ENCODE measurements at regions not wholly inside any gene's neighbourhood (a gene's known extent, or its start where the extent isn't known, plus 50 kb on each side); places are given as distances from the start of the nearest gene placed in this dataset.

DNA sequence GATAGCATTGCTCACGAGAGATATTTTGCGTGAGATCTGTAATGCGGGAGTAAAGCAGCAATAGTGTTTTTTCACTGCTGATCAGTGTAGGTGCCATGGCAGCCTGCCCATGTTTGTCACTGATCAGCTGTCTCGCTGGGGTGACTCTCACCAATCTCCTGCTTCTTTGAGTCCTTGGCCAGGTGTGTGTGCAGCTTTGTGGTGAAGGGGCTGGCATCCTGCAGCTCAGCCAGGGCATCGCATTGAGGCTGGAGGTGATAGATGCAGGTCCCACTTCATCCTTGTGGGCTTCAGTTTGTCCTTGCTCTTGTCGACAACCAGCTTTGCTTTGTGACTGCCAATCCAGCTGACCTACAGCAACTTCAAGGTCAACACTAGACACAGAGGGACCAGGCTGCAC is 258.3 kb upstream of the CXCR4 start:
- no peaks in the 10 kb centered on the region for H3K27me3 ChIP-seq (ENCODE audit: control insufficient read depth, extremely low read depth, insufficient read depth, low read length)
- no peaks in the 10 kb centered on the region for H3K9me3 ChIP-seq (ENCODE audit: control insufficient read depth, low read depth, low read length)
- FAIRE-seq (peak; percentile 23), DNase-seq (ENCODE audit: low read depth, low spot score) (no peak)
- no peak overlapping the region for H3K9ac ChIP-seq (ENCODE audit: control insufficient read depth, extremely low read depth, insufficient read depth, low read length)
- no peaks in the 10 kb centered on the region for H3K36me3 ChIP-seq (ENCODE audit: control insufficient read depth in 2 of 2, extremely low read depth in 1 of 2, insufficient read depth in 2 of 2, low read length in 2 of 2)
- dilution Hi-C loops (cut with MboI; ENCODE audit: extremely low pct_ligation_motif_present, low sequenced_read_pairs) = no loop called here
- H3K79me2 ChIP-seq (ENCODE audit: control insufficient read depth, insufficient read depth, low read length) = no peaks in the 10 kb centered on the region
- H3K4me3 ChIP-seq (ENCODE audit: control insufficient read depth in 2 of 3, extremely low read depth in 1 of 3, insufficient read depth in 2 of 3, low read depth in 1 of 3, low read length in 3 of 3) = no peak overlapping the region
- no peaks in the 10 kb centered on the region for H3K9me1 ChIP-seq (ENCODE audit: control insufficient read depth, extremely low read depth, insufficient read depth, low read length)
- no peak overlapping the region for H3K27ac ChIP-seq (ENCODE audit: control insufficient read depth, insufficient read depth, low read length)
- H3K4me2 ChIP-seq (ENCODE audit: control insufficient read depth, extremely low read depth, insufficient read depth, low read depth, low read length) = no peak overlapping the region
- no peaks in the 10 kb centered on the region for H4K20me1 ChIP-seq (ENCODE audit: control insufficient read depth, extremely low read depth, insufficient read depth, low read length)
- TF ChIP-seq, protein P1, sequence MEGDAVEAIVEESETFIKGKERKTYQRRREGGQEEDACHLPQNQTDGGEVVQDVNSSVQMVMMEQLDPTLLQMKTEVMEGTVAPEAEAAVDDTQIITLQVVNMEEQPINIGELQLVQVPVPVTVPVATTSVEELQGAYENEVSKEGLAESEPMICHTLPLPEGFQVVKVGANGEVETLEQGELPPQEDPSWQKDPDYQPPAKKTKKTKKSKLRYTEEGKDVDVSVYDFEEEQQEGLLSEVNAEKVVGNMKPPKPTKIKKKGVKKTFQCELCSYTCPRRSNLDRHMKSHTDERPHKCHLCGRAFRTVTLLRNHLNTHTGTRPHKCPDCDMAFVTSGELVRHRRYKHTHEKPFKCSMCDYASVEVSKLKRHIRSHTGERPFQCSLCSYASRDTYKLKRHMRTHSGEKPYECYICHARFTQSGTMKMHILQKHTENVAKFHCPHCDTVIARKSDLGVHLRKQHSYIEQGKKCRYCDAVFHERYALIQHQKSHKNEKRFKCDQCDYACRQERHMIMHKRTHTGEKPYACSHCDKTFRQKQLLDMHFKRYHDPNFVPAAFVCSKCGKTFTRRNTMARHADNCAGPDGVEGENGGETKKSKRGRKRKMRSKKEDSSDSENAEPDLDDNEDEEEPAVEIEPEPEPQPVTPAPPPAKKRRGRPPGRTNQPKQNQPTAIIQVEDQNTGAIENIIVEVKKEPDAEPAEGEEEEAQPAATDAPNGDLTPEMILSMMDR (optimal IDR thresholded peaks at IDR 0.05 in 1 of 3, IDR thresholded peaks at IDR 0.05 in 1 of 3, conservative IDR thresholded peaks at IDR 0.05 in 1 of 3; ENCODE audit: extremely low read depth in 1 of 3, insufficient read depth in 2 of 3, low read length in 3 of 3) = no peak
- TF ChIP-seq EZH2 (IDR thresholded peaks at IDR 0.05; ENCODE audit: low read length) = no peak
- no peak overlapping the region for H2AFZ ChIP-seq (ENCODE audit: control insufficient read depth, low read length)
- peaks cover 9% of the 10 kb centered on the region for H3K4me1 ChIP-seq (ENCODE audit: control insufficient read depth, extremely low read depth, insufficient read depth, low read length)

DNA sequence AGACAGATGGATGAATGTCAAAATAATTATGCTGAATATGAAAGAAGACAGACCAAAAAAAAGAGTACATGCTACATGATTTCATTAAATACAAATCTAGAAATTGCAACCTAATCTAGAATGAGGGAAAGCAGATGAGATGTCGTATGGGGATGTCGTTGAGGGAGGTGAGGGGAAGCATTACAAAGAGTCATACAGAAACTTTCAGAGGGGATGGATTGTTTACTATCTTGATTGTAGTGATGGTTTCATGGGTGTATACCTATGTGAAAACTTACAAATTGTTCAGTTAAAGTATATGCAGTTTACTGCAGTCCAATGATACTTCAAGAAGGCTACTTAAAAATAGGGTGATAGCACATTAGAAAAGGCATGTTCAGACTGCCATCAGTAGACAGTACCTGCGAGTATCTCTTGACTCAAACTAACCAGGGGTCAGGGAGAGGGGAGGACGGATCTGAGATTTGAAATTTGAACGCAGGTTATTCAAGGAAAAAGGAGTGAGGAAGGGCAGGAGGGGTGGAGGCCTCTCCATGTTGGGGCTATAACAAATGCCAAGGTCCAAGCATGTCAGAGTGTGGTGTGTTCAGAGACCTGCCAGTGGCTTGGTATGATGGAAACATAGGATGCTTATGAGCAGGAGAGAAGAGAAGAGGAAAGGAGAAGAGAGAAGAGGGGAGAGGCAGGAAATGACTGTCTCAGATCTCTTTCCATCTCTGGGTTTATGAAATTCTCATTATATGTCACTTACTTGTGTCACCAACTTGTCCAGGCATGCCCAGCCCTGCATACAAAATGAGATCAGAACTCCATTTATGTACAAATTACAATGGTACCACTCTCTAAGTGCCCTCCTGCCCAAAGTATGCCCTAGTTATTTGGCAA is 257.3 kb upstream of the CXCR4 start:
- H3K27ac ChIP-seq (ENCODE audit: control insufficient read depth, insufficient read depth, low read length) = no peak overlapping the region
- TF ChIP-seq, protein P1 (optimal IDR thresholded peaks at IDR 0.05 in 1 of 3, IDR thresholded peaks at IDR 0.05 in 1 of 3, conservative IDR thresholded peaks at IDR 0.05 in 1 of 3; ENCODE audit: extremely low read depth in 1 of 3, insufficient read depth in 2 of 3, low read length in 3 of 3) = no peak
- TF ChIP-seq EZH2 (IDR thresholded peaks at IDR 0.05; ENCODE audit: low read length) = no peak
- peak overlapping the region; percentile 32 for H2AFZ ChIP-seq (ENCODE audit: control insufficient read depth, low read length)
- no peak overlapping the region for H3K9ac ChIP-seq (ENCODE audit: control insufficient read depth, extremely low read depth, insufficient read depth, low read length)
- H3K4me2 ChIP-seq (ENCODE audit: control insufficient read depth, extremely low read depth, insufficient read depth, low read depth, low read length) = no peak overlapping the region
- H3K79me2 ChIP-seq (ENCODE audit: control insufficient read depth, insufficient read depth, low read length) = no peaks in the 10 kb centered on the region
- peaks cover 9% of the 10 kb centered on the region for H3K4me1 ChIP-seq (ENCODE audit: control insufficient read depth, extremely low read depth, insufficient read depth, low read length)
- no peak for FAIRE-seq
- no peaks in the 10 kb centered on the region for H4K20me1 ChIP-seq (ENCODE audit: control insufficient read depth, extremely low read depth, insufficient read depth, low read length)
- dilution Hi-C loops (cut with MboI; ENCODE audit: extremely low pct_ligation_motif_present, low sequenced_read_pairs) = no loop called here
- no peak overlapping the region for H3K4me3 ChIP-seq (ENCODE audit: control insufficient read depth in 2 of 3, extremely low read depth in 1 of 3, insufficient read depth in 2 of 3, low read depth in 1 of 3, low read length in 3 of 3)
- no peaks in the 10 kb centered on the region for H3K27me3 ChIP-seq (ENCODE audit: control insufficient read depth, extremely low read depth, insufficient read depth, low read length)
- DNase-seq (ENCODE audit: low read depth, low spot score) = no peak
- H3K36me3 ChIP-seq (ENCODE audit: control insufficient read depth in 2 of 2, extremely low read depth in 1 of 2, insufficient read depth in 2 of 2, low read length in 2 of 2) = no peaks in the 10 kb centered on the region
- H3K9me3 ChIP-seq (ENCODE audit: control insufficient read depth, low read depth, low read length) = no peaks in the 10 kb centered on the region
- H3K9me1 ChIP-seq (ENCODE audit: control insufficient read depth, extremely low read depth, insufficient read depth, low read length) = no peaks in the 10 kb centered on the region

All from keratinocyte (primary cell).